ENCODE measurements at regions not wholly inside any gene's neighbourhood (a gene's known extent, or its start where the extent isn't known, plus 50 kb on each side); places are given as distances from the start of the nearest gene placed in this dataset.
A peak's percentile ranks its signal among the peaks of the same experiment; 100 is the strongest.

GRCh38 chr7:140230516-140230860 lies 53.7 kb upstream of the KDM7A start (continued):
- TF ChIP-seq PBX3 (IDR thresholded peaks at IDR 0.05; ENCODE audit: insufficient replicate concordance, low read depth, low read length) = no peak
- TF ChIP-seq POLR2AphosphoS2 (IDR thresholded peaks at IDR 0.05; ENCODE audit: low read depth, low read length) = no peak
- peak; percentile 64 for TF ChIP-seq USF1 (IDR thresholded peaks at IDR 0.05; ENCODE audit: borderline replicate concordance, extremely low read length, insufficient read depth, low read depth, low read length)
- TF ChIP-seq TCF7 (IDR thresholded peaks at IDR 0.05; ENCODE audit: borderline replicate concordance) = no peak
- no peak for TF ChIP-seq TBL1XR1 (IDR thresholded peaks at IDR 0.05; ENCODE audit: low read depth, low read length)
- no peak for TF ChIP-seq SREBF2 (IDR thresholded peaks at IDR 0.05; ENCODE audit: low read length)
- no peak for TF ChIP-seq BCL11A (IDR thresholded peaks at IDR 0.05; ENCODE audit: low read depth, low read length)
- peak in 1 of 2 experiments; percentile 74; a peak in 2 of 3 replicates for TF ChIP-seq EGR1 (IDR thresholded peaks at IDR 0.05; ENCODE audit: borderline replicate concordance in 1 of 2, low read depth in 2 of 2, low read length in 2 of 2)
- no peak for TF ChIP-seq FOS (IDR thresholded peaks at IDR 0.05; ENCODE audit: borderline replicate concordance, extremely low read depth, insufficient read length)
- TF ChIP-seq POLR2A (IDR thresholded peaks at IDR 0.05; ENCODE audit: low read depth, low read length) = peak; percentile 36; the same call in 1 of the 2 replicates
- no peak for TF ChIP-seq SMC3 (IDR thresholded peaks at IDR 0.05; ENCODE audit: borderline replicate concordance, low read length)
- TF ChIP-seq BHLHE40 (IDR thresholded peaks at IDR 0.05; ENCODE audit: borderline replicate concordance in 1 of 2, low read depth in 2 of 2, low read length in 1 of 2) = peak; percentile 94 to 95

Measured in GM12878 (cell line).